A549 (cell line): ENCODE measurements at regions not wholly inside any gene's neighbourhood (a gene's known extent, or its start where the extent isn't known, plus 50 kb on each side); places are given as distances from the start of the nearest gene placed in this dataset.

ENCODE experiments used
- ATAC-seq, 2 experiments: fragments of 200-7000 bp in 1 of 2; fragments of >200 bp in 1 of 2; cut with Nextera tagmentation in 1 of 2; cut with Tn5 transposase in 1 of 2; 3 replicates each; pipeline versions ENCODE4 v1.8.0 to v1.9.1; 2018 to 2020; ENCODE audit warnings: mild to moderate bottlenecking in 1 of 2, moderate library complexity in 1 of 2
- CTCF ChIA-PET: fragments of 300-600 bp; sonication (Branson Sonifier 250); formaldehyde crosslinking; extraction: SDS; loops from one replicate; lab custom pipeline; 2021; ENCODE audit warnings: antibody characterized with exemption, inconsistent platforms; lab: Yijun Ruan, JAX
- POLR2A ChIA-PET: fragments of 350-600 bp; formaldehyde crosslinking; extraction: SDS; loops from one replicate; lab custom pipeline; 2021; ENCODE audit warnings: antibody characterized with exemption, inconsistent platforms; lab: Yijun Ruan, JAX
- DNase-seq, 2 experiments: peaks; one replicate each; pipeline versions ENCODE4 v3.0.0 to v3.0.0-alpha.2; 2011 to 2016; ENCODE audit warnings: low read depth in 1 of 2, low spot score in 1 of 2
- FAIRE-seq: peaks from 2 replicates; lab custom pipeline; 2011; peaks lifted over from hg19 to GRCh38; lab: Jason Lieb, UNC
- H3K27ac ChIP-seq, 2 experiments: fragments of >200 bp; sonication (Bioruptor Twin); formaldehyde crosslinking; 3 replicates each; pipeline ENCODE4 v1.5.1; 2016 to 2017
- H3K4me1 ChIP-seq: fragments of >200 bp; sonication (Bioruptor Twin); formaldehyde crosslinking; 3 replicates; pipeline ENCODE4 v1.6.1; 2016
- H3K4me2 ChIP-seq: fragments of >200 bp; sonication (Bioruptor Twin); formaldehyde crosslinking; 3 replicates; pipeline ENCODE4 v1.6.1; 2016
- H3K4me3 ChIP-seq: fragments of >200 bp; sonication (Bioruptor Twin); formaldehyde crosslinking; 3 replicates; pipeline ENCODE4 v1.5.1; 2016
- H3K9me3 ChIP-seq: fragments of >200 bp; sonication (Bioruptor Twin); formaldehyde crosslinking; 3 replicates; pipeline ENCODE4 v1.6.1; 2016
- ATOH8 ChIP-seq: fragments of 250-450 bp; sonication (Bioruptor Pico); IDR thresholded peaks from 2 replicates; pipeline ENCODE4 v1.5.0; 2020; ENCODE audit warnings: low read depth, mild to moderate bottlenecking, moderate library complexity
- CTCF ChIP-seq: fragments of >200 bp; sonication (Bioruptor Twin); formaldehyde crosslinking; IDR thresholded peaks from 3 replicates; pipeline ENCODE4 v1.5.1; 2016
- EHF ChIP-seq: fragments of 250-450 bp; sonication (Bioruptor Pico); IDR thresholded peaks from 2 replicates; pipeline ENCODE4 v1.5.0; 2020; ENCODE audit warnings: mild to moderate bottlenecking
- EHMT2 ChIP-seq: fragments of 200-600 bp; sonication (generic); IDR thresholded peaks from 2 replicates; pipeline ENCODE4 v1.6.1; 2016; ENCODE audit warnings: antibody characterized with exemption, low read depth, mild to moderate bottlenecking, moderate library complexity
- ELK1 ChIP-seq: fragments of 150-350 bp; IDR thresholded peaks from 2 replicates; pipeline ENCODE4 v1.6.1; 2014; ENCODE audit warnings: low read depth, mild to moderate bottlenecking, low read length
- FOSL2 ChIP-seq, 2 experiments: fragments of 450-650 bp in 1 of 2; fragments of >200 bp in 1 of 2; sonication (Bioruptor Twin) in 1 of 2; formaldehyde crosslinking; IDR thresholded peaks; 2 replicates each; pipeline versions ENCODE4 v1.5.0 to v1.6.1; 2016 to 2020; ENCODE audit warnings: mild to moderate bottlenecking in 1 of 2, moderate library complexity in 1 of 2
- HMGXB4 ChIP-seq: fragments of 250-450 bp; sonication (Bioruptor Pico); IDR thresholded peaks from 2 replicates; pipeline ENCODE4 v1.5.0; 2021; ENCODE audit warnings: mild to moderate bottlenecking, moderate library complexity, borderline replicate concordance
- JUN ChIP-seq, 2 experiments: fragments of >200 bp; sonication (Bioruptor Twin); formaldehyde crosslinking; IDR thresholded peaks; 2 replicates in 1 of 2; 3 replicates in 1 of 2; pipeline ENCODE4 v1.6.1; 2016 to 2017
- KDM5A ChIP-seq: fragments of 200-600 bp; sonication (generic); IDR thresholded peaks from 2 replicates; pipeline ENCODE4 v1.6.1; 2016; ENCODE audit warnings: antibody characterized with exemption, mild to moderate bottlenecking
- MAX ChIP-seq: IDR thresholded peaks from 2 replicates; pipeline ENCODE4 v1.6.1; 2012
- RAD21 ChIP-seq, 2 experiments: fragments of >200 bp in 1 of 2; sonication (Bioruptor Twin) in 1 of 2; formaldehyde crosslinking in 1 of 2; IDR thresholded peaks in 1 of 2; conservative IDR thresholded peaks in 1 of 2; 2 replicates in 1 of 2; 3 replicates in 1 of 2; pipeline ENCODE4 v1.6.1; 2012 to 2018; ENCODE audit warnings: inconsistent platforms in 1 of 2
- RNF2 ChIP-seq: fragments of 200-600 bp; sonication (generic); IDR thresholded peaks from 2 replicates; pipeline ENCODE4 v1.6.1; 2016; ENCODE audit warnings: low read depth, mild to moderate bottlenecking, antibody characterized with exemption, moderate library complexity, borderline replicate concordance
- SREBF2 ChIP-seq: fragments of 450-650 bp; IDR thresholded peaks from 2 replicates; pipeline ENCODE4 v1.6.1; 2014; ENCODE audit warnings: mild to moderate bottlenecking, moderate library complexity
- TP53 ChIP-seq: fragments of 250-450 bp; sonication (Bioruptor Pico); IDR thresholded peaks from 2 replicates; pipeline ENCODE4 v1.5.0; 2021; ENCODE audit warnings: mild to moderate bottlenecking, moderate library complexity
- ZNF302 ChIP-seq: fragments of 250-450 bp; sonication (Bioruptor Pico); IDR thresholded peaks from 2 replicates; pipeline ENCODE4 v1.9.0; 2021; ENCODE audit warnings: inconsistent platforms, mild to moderate bottlenecking, moderate library complexity
- WGBS: methylation state at CpG from one replicate; pipeline ENCODE4 v1.1.6; 2017; ENCODE audit errors: missing lambda C conversion rate; 5-methylcytosine and 5-hydroxymethylcytosine counted together

GRCh38 chr3:132984181-132984580, 54.0 kb upstream of the TMEM108 start (continued):
- TF ChIP-seq ATOH8 (no peak), KDM5A (no peak), TP53 (no peak), ZNF302 (CRISPR knock-in tag) (no peak), SREBF2 (no peak)
- TF ChIP-seq, all 56 proteins: peak for 0

- 0% methylated on average over 1 of the region's 1 CpG for WGBS
- no peak for ATAC-seq
These were observed 54.9 kb upstream of the TMEM108 start for GRCh38 chr3:132983143-132983770.

More at GRCh38 chr3:132983143-132983770, 54.9 kb upstream of the TMEM108 start:
- DNase-seq: no peak
- no peak overlapping the region for H3K27ac ChIP-seq
- POLR2A ChIA-PET: no interaction called here
- no peak for FAIRE-seq
- H3K4me3 ChIP-seq: no peak overlapping the region
- no peak overlapping the region for H3K4me2 ChIP-seq
- TF ChIP-seq MAX (no peak), ELK1 (no peak), JUN (IDR thresholded peaks at IDR 0.05) (no peak), EHMT2 (no peak), EHF (CRISPR knock-in tag) (no peak), ZNF302 (CRISPR knock-in tag) (no peak), RAD21 (conservative IDR thresholded peaks at IDR 0.05 in 1 of 2, IDR thresholded peaks at IDR 0.05 in 1 of 2) (no peak), RNF2 (no peak), HMGXB4 (CRISPR knock-in tag) (no peak), CTCF (no peak), FOSL2 (IDR thresholded peaks at IDR 0.05) (no peak), FOSL2 (CRISPR knock-in tag; IDR thresholded peaks at IDR 0.05) (no peak)
- no peaks in the 10 kb centered on the region for H3K9me3 ChIP-seq
- CTCF ChIA-PET: no interaction called here
- H3K4me1 ChIP-seq: no peaks in the 10 kb centered on the region
